Endodermal cell (in vitro differentiated cells): ENCODE measurements at regions not wholly inside any gene's neighbourhood (a gene's known extent, or its start where the extent isn't known, plus 50 kb on each side); places are given as distances from the start of the nearest gene placed in this dataset.

ENCODE experiments used
- DNase-seq: peaks from one replicate; pipeline ENCODE4 v3.0.0-alpha.2; 2017
- H3K27ac ChIP-seq: 2 replicates; pipeline ENCODE4 v1.5.1; 2013; ENCODE audit warnings: mild to moderate bottlenecking, low read depth, low read length, moderate library complexity
- H3K27me3 ChIP-seq: 2 replicates; pipeline ENCODE4 v1.6.1; 2013; ENCODE audit warnings: mild to moderate bottlenecking, low read length, moderate library complexity; ENCODE audit not compliant: insufficient read depth, control insufficient read depth, poor library complexity, severe bottlenecking
- H3K36me3 ChIP-seq: 2 replicates; pipeline ENCODE4 v1.7.0; 2013; ENCODE audit warnings: mild to moderate bottlenecking, low read length, moderate library complexity; ENCODE audit not compliant: control insufficient read depth, insufficient read depth
- H3K4me1 ChIP-seq: one replicate; pipeline ENCODE4 v1.7.0; 2013; ENCODE audit warnings: low read length; ENCODE audit not compliant: control insufficient read depth, insufficient read depth
- H3K4me3 ChIP-seq: 2 replicates; pipeline ENCODE4 v1.5.1; 2013; ENCODE audit warnings: mild to moderate bottlenecking, low read length, moderate library complexity
- H3K9ac ChIP-seq: 2 replicates; pipeline ENCODE4 v1.6.1; 2013; ENCODE audit warnings: mild to moderate bottlenecking, low read length, moderate library complexity; ENCODE audit not compliant: poor library complexity, severe bottlenecking; ENCODE audit errors: extremely low read depth
- H3K9me3 ChIP-seq: 2 replicates; pipeline ENCODE4 v1.6.1; 2013; ENCODE audit warnings: mild to moderate bottlenecking, low read length, moderate library complexity; ENCODE audit not compliant: control insufficient read depth
- H3K27ac Mint-ChIP-seq: 2 replicates; pipeline ENCODE4 v1.8.0; 2020; ENCODE audit warnings: mixed read lengths
- H3K27me3 Mint-ChIP-seq: 2 replicates; pipeline ENCODE4 v1.8.0; 2021; ENCODE audit warnings: mild to moderate bottlenecking, mixed read lengths; ENCODE audit not compliant: insufficient read depth
- H3K36me3 Mint-ChIP-seq: 2 replicates; pipeline ENCODE4 v1.8.0; 2020; ENCODE audit warnings: low read depth, mixed read lengths
- H3K4me1 Mint-ChIP-seq: 2 replicates; pipeline ENCODE4 v1.8.0; 2020; ENCODE audit warnings: mixed read lengths
- H3K4me3 Mint-ChIP-seq: 2 replicates; pipeline ENCODE4 v1.8.0; 2020; ENCODE audit warnings: mild to moderate bottlenecking, moderate library complexity, mixed read lengths
- H3K9me3 Mint-ChIP-seq: 2 replicates; pipeline ENCODE4 v1.8.0; 2020; ENCODE audit warnings: mild to moderate bottlenecking, mixed read lengths
- WGBS, 2 experiments: methylation state at CpG; one replicate each; pipeline versions ENCODE4 v1.1.5 to v1.1.7; 2013; ENCODE audit warnings: missing lambda C conversion rate in 2 of 2, mixed read lengths in 1 of 2; ENCODE audit not compliant: insufficient coverage in 1 of 2, insufficient read length in 1 of 2; 5-methylcytosine and 5-hydroxymethylcytosine counted together
- TF ChIP-seq, protein P1 (sequence below): fragments of 200-600 bp; sonication (generic); conservative IDR thresholded peaks from 2 replicates; pipeline ENCODE4 v1.5.0; 2021; ENCODE audit warnings: antibody characterized with exemption, mild to moderate bottlenecking

DNA sequence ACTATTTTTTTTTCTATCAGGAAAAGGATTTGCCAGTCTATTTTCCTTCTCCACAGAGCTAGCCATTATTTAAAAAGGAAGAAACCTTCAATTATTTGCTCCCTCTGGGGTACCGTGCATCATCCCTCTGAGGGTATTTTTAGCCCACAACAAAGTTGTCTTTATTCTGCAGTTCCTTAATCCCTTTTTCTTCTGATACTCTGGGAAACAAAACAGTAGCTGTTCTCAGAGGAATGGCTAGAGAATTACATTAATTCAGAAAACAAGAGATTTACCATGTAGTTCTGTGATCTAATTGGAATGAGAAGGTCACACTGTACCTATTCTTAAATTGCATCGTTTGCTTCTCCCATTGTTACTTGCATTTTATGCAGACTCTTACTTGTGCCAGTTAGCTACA, 1056.7 kb downstream of the STIM2 start:
- Histone ChIP-seq H3K9me3 (no peaks in the 10 kb centered on the region), H3K27me3 (no peaks in the 10 kb centered on the region), H3K36me3 (no peaks in the 10 kb centered on the region), H3K9ac (no peak overlapping the region), H3K27ac (peak overlapping the region; percentile 59), H3K4me1 (no peaks in the 10 kb centered on the region), H3K4me3 (no peak overlapping the region)
- no peak for DNase-seq
- Mint-ChIP-seq H3K27ac (no peak overlapping the region), H3K9me3 (no peaks in the 10 kb centered on the region), H3K4me3 (no peak overlapping the region), H3K27me3 (no peaks in the 10 kb centered on the region), H3K36me3 (no peaks in the 10 kb centered on the region), H3K4me1 (no peaks in the 10 kb centered on the region)
- TF ChIP-seq, protein P1, sequence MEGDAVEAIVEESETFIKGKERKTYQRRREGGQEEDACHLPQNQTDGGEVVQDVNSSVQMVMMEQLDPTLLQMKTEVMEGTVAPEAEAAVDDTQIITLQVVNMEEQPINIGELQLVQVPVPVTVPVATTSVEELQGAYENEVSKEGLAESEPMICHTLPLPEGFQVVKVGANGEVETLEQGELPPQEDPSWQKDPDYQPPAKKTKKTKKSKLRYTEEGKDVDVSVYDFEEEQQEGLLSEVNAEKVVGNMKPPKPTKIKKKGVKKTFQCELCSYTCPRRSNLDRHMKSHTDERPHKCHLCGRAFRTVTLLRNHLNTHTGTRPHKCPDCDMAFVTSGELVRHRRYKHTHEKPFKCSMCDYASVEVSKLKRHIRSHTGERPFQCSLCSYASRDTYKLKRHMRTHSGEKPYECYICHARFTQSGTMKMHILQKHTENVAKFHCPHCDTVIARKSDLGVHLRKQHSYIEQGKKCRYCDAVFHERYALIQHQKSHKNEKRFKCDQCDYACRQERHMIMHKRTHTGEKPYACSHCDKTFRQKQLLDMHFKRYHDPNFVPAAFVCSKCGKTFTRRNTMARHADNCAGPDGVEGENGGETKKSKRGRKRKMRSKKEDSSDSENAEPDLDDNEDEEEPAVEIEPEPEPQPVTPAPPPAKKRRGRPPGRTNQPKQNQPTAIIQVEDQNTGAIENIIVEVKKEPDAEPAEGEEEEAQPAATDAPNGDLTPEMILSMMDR = no peak
- WGBS, 2 experiments = 90 to 100% methylated on average over 1 to 2 of the region's 2 CpGs

DNA sequence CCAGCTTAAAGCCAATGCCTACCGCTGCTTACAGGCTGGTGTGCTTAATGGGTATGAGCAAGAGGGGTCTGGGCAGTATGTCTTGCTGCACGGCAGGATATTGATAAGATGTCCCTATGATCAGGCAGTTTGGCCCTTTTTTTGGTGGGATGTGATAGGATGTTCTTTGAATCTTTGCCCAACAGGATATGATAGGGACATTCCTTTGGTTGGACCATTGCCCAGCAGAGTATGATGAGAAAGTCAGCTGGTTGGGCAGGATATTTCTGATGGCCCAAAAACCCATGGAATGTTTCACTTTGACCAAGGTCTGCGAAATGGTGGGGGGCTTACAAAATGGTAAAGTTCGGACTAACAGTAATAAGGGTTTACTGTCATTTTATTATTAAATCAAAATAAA, 1060.6 kb downstream of the STIM2 start:
- H3K27ac Mint-ChIP-seq = no peak overlapping the region
- no peaks in the 10 kb centered on the region for H3K9me3 Mint-ChIP-seq
- TF ChIP-seq, protein P1 = no peak
- H3K27me3 Mint-ChIP-seq = no peaks in the 10 kb centered on the region
- H3K9ac ChIP-seq = no peak overlapping the region
- H3K36me3 ChIP-seq = no peaks in the 10 kb centered on the region
- H3K4me1 Mint-ChIP-seq = no peaks in the 10 kb centered on the region
- WGBS, 2 experiments = 94 to 95% methylated on average over 2 to 4 of the region's 4 CpGs
- H3K27ac ChIP-seq = no peak overlapping the region
- no peaks in the 10 kb centered on the region for H3K36me3 Mint-ChIP-seq
- no peak overlapping the region for H3K4me3 ChIP-seq
- no peak overlapping the region for H3K4me3 Mint-ChIP-seq
- H3K4me1 ChIP-seq = no peaks in the 10 kb centered on the region
- H3K9me3 ChIP-seq = no peaks in the 10 kb centered on the region
- DNase-seq = no peak
- H3K27me3 ChIP-seq = no peaks in the 10 kb centered on the region

DNA sequence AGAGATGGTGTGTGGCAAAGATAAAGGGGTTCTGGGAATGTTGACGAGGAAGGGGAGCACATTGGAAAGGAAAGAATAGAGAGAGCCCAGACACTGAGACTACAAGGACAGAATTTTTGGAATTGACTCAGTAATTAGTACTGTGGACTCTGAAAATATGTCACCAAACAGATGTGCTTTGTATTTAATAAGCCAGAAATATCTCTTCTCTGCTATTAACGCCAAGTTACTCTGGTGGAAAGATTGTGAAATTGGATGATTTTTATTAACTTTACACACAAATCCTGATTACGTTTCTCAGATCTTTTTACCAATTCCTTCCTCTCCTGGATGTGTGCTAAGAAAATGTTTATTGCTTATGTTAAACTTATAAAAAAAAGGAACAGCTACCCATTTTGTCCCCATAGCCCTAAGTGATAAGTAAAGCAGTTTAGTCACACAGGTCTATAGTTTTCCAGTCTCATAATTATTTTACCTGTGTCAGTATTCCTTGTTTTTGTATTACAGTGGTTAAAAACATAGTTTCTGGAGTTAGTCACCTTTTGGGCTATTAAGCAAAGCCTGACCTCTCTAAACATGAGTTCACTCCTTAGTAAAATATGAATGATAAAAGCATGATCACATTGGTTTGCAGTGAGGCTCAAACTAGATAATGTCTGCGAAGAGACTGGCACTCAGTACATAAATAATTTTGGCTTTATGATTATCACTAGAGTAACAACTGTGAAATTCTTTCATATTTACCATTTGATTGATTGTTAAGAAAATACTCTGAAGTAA, 1068.3 kb downstream of the STIM2 start:
- no peaks in the 10 kb centered on the region for H3K9me3 ChIP-seq
- no peaks in the 10 kb centered on the region for H3K9me3 Mint-ChIP-seq
- H3K27ac Mint-ChIP-seq = no peak overlapping the region
- H3K9ac ChIP-seq = no peak overlapping the region
- DNase-seq = no peak
- no peaks in the 10 kb centered on the region for H3K27me3 Mint-ChIP-seq
- no peaks in the 10 kb centered on the region for H3K36me3 ChIP-seq
- no peak overlapping the region for H3K27ac ChIP-seq
- H3K4me1 ChIP-seq = no peaks in the 10 kb centered on the region
- WGBS, 2 experiments = 92 to 95% methylated on average over 1 to 3 of the region's 4 CpGs
- no peak overlapping the region for H3K4me3 Mint-ChIP-seq
- TF ChIP-seq, protein P1 = no peak
- H3K36me3 Mint-ChIP-seq = no peaks in the 10 kb centered on the region
- no peaks in the 10 kb centered on the region for H3K4me1 Mint-ChIP-seq
- no peak overlapping the region for H3K4me3 ChIP-seq
- no peaks in the 10 kb centered on the region for H3K27me3 ChIP-seq
